A549 (cell line): ENCODE measurements at regions not wholly inside any gene's neighbourhood (a gene's known extent, or its start where the extent isn't known, plus 50 kb on each side); places are given as distances from the start of the nearest gene placed in this dataset.

ENCODE experiments used
- ATAC-seq, 2 experiments: fragments of 200-7000 bp in 1 of 2; fragments of >200 bp in 1 of 2; cut with Nextera tagmentation in 1 of 2; cut with Tn5 transposase in 1 of 2; 3 replicates each; pipeline versions ENCODE4 v1.8.0 to v1.9.1; 2018 to 2020; ENCODE audit warnings: mild to moderate bottlenecking in 1 of 2, moderate library complexity in 1 of 2
- CTCF ChIA-PET: fragments of 300-600 bp; sonication (Branson Sonifier 250); formaldehyde crosslinking; extraction: SDS; loops from one replicate; lab custom pipeline; 2021; ENCODE audit warnings: antibody characterized with exemption, inconsistent platforms; lab: Yijun Ruan, JAX
- POLR2A ChIA-PET: fragments of 350-600 bp; formaldehyde crosslinking; extraction: SDS; loops from one replicate; lab custom pipeline; 2021; ENCODE audit warnings: antibody characterized with exemption, inconsistent platforms; lab: Yijun Ruan, JAX
- DNase-seq, 2 experiments: peaks; one replicate each; pipeline versions ENCODE4 v3.0.0 to v3.0.0-alpha.2; 2011 to 2016; ENCODE audit warnings: low read depth in 1 of 2, low spot score in 1 of 2
- FAIRE-seq: peaks from 2 replicates; lab custom pipeline; 2011; peaks lifted over from hg19 to GRCh38; lab: Jason Lieb, UNC
- H3K27ac ChIP-seq, 2 experiments: fragments of >200 bp; sonication (Bioruptor Twin); formaldehyde crosslinking; 3 replicates each; pipeline ENCODE4 v1.5.1; 2016 to 2017
- H3K4me1 ChIP-seq: fragments of >200 bp; sonication (Bioruptor Twin); formaldehyde crosslinking; 3 replicates; pipeline ENCODE4 v1.6.1; 2016
- H3K4me2 ChIP-seq: fragments of >200 bp; sonication (Bioruptor Twin); formaldehyde crosslinking; 3 replicates; pipeline ENCODE4 v1.6.1; 2016
- H3K4me3 ChIP-seq: fragments of >200 bp; sonication (Bioruptor Twin); formaldehyde crosslinking; 3 replicates; pipeline ENCODE4 v1.5.1; 2016
- H3K9me3 ChIP-seq: fragments of >200 bp; sonication (Bioruptor Twin); formaldehyde crosslinking; 3 replicates; pipeline ENCODE4 v1.6.1; 2016
- ATOH8 ChIP-seq: fragments of 250-450 bp; sonication (Bioruptor Pico); IDR thresholded peaks from 2 replicates; pipeline ENCODE4 v1.5.0; 2020; ENCODE audit warnings: low read depth, mild to moderate bottlenecking, moderate library complexity
- CBX2 ChIP-seq: fragments of 200-600 bp; sonication (generic); IDR thresholded peaks from 2 replicates; pipeline ENCODE4 v1.6.1; 2016; ENCODE audit warnings: low read depth, mild to moderate bottlenecking, borderline replicate concordance
- CEBPB ChIP-seq, 2 experiments: fragments of >200 bp in 1 of 2; sonication (Bioruptor Twin) in 1 of 2; formaldehyde crosslinking in 1 of 2; IDR thresholded peaks; 2 replicates each; pipeline ENCODE4 v1.6.1; 2012 to 2016
- CHD2 ChIP-seq: fragments of 150-350 bp; IDR thresholded peaks from 2 replicates; pipeline ENCODE4 v1.6.1; 2014; ENCODE audit warnings: low read length; ENCODE audit not compliant: partially characterized antibody
- EHMT2 ChIP-seq: fragments of 200-600 bp; sonication (generic); IDR thresholded peaks from 2 replicates; pipeline ENCODE4 v1.6.1; 2016; ENCODE audit warnings: antibody characterized with exemption, low read depth, mild to moderate bottlenecking, moderate library complexity
- ESRRA ChIP-seq: fragments of 150-350 bp; IDR thresholded peaks from 2 replicates; pipeline ENCODE4 v1.6.1; 2014; ENCODE audit warnings: mild to moderate bottlenecking, low read length, borderline replicate concordance
- FOSL2 ChIP-seq, 2 experiments: fragments of 450-650 bp in 1 of 2; fragments of >200 bp in 1 of 2; sonication (Bioruptor Twin) in 1 of 2; formaldehyde crosslinking; IDR thresholded peaks; 2 replicates each; pipeline versions ENCODE4 v1.5.0 to v1.6.1; 2016 to 2020; ENCODE audit warnings: mild to moderate bottlenecking in 1 of 2, moderate library complexity in 1 of 2
- FOXS1 ChIP-seq: fragments of 250-450 bp; sonication (Bioruptor Pico); IDR thresholded peaks from 2 replicates; pipeline ENCODE4 v1.5.0; 2020; ENCODE audit warnings: mild to moderate bottlenecking, moderate library complexity
- HEYL ChIP-seq: fragments of 250-450 bp; sonication (Bioruptor Pico); IDR thresholded peaks from 2 replicates; pipeline ENCODE4 v1.8.0; 2021; ENCODE audit warnings: mild to moderate bottlenecking, moderate library complexity
- JUN ChIP-seq, 2 experiments: fragments of >200 bp; sonication (Bioruptor Twin); formaldehyde crosslinking; IDR thresholded peaks; 2 replicates in 1 of 2; 3 replicates in 1 of 2; pipeline ENCODE4 v1.6.1; 2016 to 2017
- KDM5A ChIP-seq: fragments of 200-600 bp; sonication (generic); IDR thresholded peaks from 2 replicates; pipeline ENCODE4 v1.6.1; 2016; ENCODE audit warnings: antibody characterized with exemption, mild to moderate bottlenecking
- MAFK ChIP-seq: fragments of 450-650 bp; IDR thresholded peaks from 2 replicates; pipeline ENCODE4 v1.6.1; 2014; ENCODE audit not compliant: partially characterized antibody
- NFE2L2 ChIP-seq: fragments of 150-350 bp; conservative IDR thresholded peaks from 2 replicates; pipeline ENCODE4 v1.6.1; 2014; ENCODE audit warnings: low read length
- POLR2AphosphoS2 ChIP-seq: conservative IDR thresholded peaks from 2 replicates; pipeline ENCODE4 v1.6.1; 2012; ENCODE audit warnings: low read length, improper control_type of control experiment, inconsistent platforms
- RNF2 ChIP-seq: fragments of 200-600 bp; sonication (generic); IDR thresholded peaks from 2 replicates; pipeline ENCODE4 v1.6.1; 2016; ENCODE audit warnings: low read depth, mild to moderate bottlenecking, antibody characterized with exemption, moderate library complexity, borderline replicate concordance
- SMC3 ChIP-seq: fragments of >200 bp; sonication (Bioruptor Twin); formaldehyde crosslinking; IDR thresholded peaks from 3 replicates; pipeline ENCODE4 v1.6.1; 2018; ENCODE audit warnings: inconsistent platforms
- SREBF2 ChIP-seq: fragments of 450-650 bp; IDR thresholded peaks from 2 replicates; pipeline ENCODE4 v1.6.1; 2014; ENCODE audit warnings: mild to moderate bottlenecking, moderate library complexity
- ZC3H11A ChIP-seq: fragments of 450-650 bp; IDR thresholded peaks from 2 replicates; pipeline ENCODE4 v1.6.1; 2014; ENCODE audit warnings: antibody characterized with exemption, mild to moderate bottlenecking
- WGBS: methylation state at CpG from one replicate; pipeline ENCODE4 v1.1.6; 2017; ENCODE audit errors: missing lambda C conversion rate; 5-methylcytosine and 5-hydroxymethylcytosine counted together
- TF ChIP-seq, protein P1 (sequence below): IDR thresholded peaks from 2 replicates; pipeline ENCODE4 v1.6.1; 2012
- TF ChIP-seq, protein P2 (sequence below): IDR thresholded peaks from 2 replicates; pipeline ENCODE4 v1.6.1; 2012
- TF ChIP-seq, protein P3 (sequence below): IDR thresholded peaks from 2 replicates; pipeline ENCODE4 v1.6.1; 2012; ENCODE audit warnings: low read depth, borderline replicate concordance

GRCh38 chr15:95265419-95265997 is 1034.1 kb downstream of the MCTP2 start:
- H3K4me3 ChIP-seq, result no peak overlapping the region
- no peak overlapping the region for H3K27ac ChIP-seq
- POLR2A ChIA-PET, result no interaction called here
- no peak for ATAC-seq
- WGBS, result 19% methylated on average over 3 of the region's 3 CpGs
- FAIRE-seq, result no peak
- no peak overlapping the region; the same call in 2 of the 3 replicates for H3K4me2 ChIP-seq
- peaks cover 2% of the 10 kb centered on the region; the same call in 1 of the 3 replicates for H3K4me1 ChIP-seq
- no peaks in the 10 kb centered on the region for H3K9me3 ChIP-seq
- TF ChIP-seq FOSL2 (IDR thresholded peaks at IDR 0.05), result no peak
- peak; percentile 52 for TF ChIP-seq FOSL2 (CRISPR knock-in tag; IDR thresholded peaks at IDR 0.05)
- peak; percentile 60 for TF ChIP-seq MAFK
- TF ChIP-seq KDM5A, result no peak
- TF ChIP-seq, protein P1, sequence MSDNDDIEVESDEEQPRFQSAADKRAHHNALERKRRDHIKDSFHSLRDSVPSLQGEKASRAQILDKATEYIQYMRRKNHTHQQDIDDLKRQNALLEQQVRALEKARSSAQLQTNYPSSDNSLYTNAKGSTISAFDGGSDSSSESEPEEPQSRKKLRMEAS, result no peak
- no peak for TF ChIP-seq HEYL (CRISPR knock-in tag)
- TF ChIP-seq POLR2AphosphoS2, result no peak
- TF ChIP-seq NFE2L2, result peak; percentile 47; the same call in 1 of the 2 replicates
- CTCF ChIA-PET, result interaction anchor here (1.0 kb wide), 1 partner anchor 1061 kb away, joined by 4 read pairs; no protein-coding TSS in a partner anchor
- no peak for DNase-seq

DNA sequence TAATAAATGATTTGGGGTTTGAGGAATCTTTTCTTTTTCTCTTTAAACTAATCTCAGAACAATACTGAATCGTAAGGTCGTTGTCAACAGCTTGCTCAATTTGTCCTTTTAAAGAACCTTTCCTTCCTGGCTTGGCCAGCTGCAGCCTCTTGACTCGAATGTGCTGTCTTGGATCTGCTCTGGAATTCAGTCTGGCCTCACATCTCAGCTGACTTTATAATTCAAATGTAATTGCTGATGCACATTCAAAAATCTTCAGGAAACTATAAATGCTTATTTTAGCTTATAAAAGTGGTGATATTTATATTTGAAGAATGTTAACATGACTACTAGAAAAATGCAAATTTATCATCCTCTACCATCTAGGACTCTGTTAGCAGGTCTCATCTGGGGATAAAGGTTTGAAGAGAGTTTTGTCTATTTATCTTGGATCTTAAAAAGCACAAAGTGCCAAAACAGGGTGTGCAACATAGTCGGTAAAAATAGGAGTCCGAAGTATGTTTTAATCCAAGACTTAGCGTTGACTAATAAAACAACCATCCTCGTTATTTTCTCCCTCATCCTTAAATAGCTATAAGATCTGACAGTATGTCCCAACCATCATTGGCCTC is 1035.2 kb downstream of the MCTP2 start:
- no peak overlapping the region for H3K27ac ChIP-seq
- DNase-seq (no peak), FAIRE-seq (no peak), ATAC-seq (no peak)
- H3K4me3 ChIP-seq, result no peak overlapping the region
- no peak overlapping the region for H3K4me2 ChIP-seq
- no peak for TF ChIP-seq JUN (IDR thresholded peaks at IDR 0.05)
- TF ChIP-seq, protein P2, sequence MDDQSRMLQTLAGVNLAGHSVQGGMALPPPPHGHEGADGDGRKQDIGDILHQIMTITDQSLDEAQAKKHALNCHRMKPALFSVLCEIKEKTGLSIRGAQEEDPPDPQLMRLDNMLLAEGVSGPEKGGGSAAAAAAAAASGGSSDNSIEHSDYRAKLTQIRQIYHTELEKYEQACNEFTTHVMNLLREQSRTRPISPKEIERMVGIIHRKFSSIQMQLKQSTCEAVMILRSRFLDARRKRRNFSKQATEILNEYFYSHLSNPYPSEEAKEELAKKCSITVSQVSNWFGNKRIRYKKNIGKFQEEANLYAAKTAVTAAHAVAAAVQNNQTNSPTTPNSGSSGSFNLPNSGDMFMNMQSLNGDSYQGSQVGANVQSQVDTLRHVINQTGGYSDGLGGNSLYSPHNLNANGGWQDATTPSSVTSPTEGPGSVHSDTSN, result no peak
- no peak for TF ChIP-seq ESRRA
- no peaks in the 10 kb centered on the region for H3K9me3 ChIP-seq
- CTCF ChIA-PET, result interaction anchor here (1.0 to 1.1 kb wide), 4 partner anchors 11 to 1594 kb away, joined by 3 to 7 read pairs (median 4); no protein-coding TSS in a partner anchor
- WGBS, result 58% methylated on average over 7 of the region's 7 CpGs
- POLR2A ChIA-PET, result no interaction called here
- peaks cover 2% of the 10 kb centered on the region; the same call in 1 of the 3 replicates for H3K4me1 ChIP-seq

DNA sequence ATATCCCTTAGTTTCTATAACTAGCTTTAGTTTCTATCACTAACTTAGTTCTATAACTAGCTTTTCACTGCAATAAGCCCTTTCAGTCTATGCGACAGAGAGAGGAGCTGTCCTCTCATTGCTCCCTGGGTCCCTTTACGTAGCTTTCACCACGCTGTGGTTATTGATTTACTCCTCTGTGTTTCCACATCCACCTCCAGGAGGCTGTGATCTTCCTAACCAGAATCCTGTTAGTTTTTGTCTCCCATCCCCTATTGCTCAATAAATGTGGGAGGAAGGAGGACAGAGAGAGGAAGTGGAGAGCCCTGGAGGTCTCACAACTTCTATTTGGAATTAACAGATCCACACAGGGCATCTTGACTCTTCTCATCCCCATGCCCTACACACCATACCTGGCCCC is 1036.1 kb downstream of the MCTP2 start:
- DNase-seq (no peak), FAIRE-seq (no peak), ATAC-seq (no peak)
- Histone ChIP-seq H3K4me2 (no peak overlapping the region), H3K9me3 (no peaks in the 10 kb centered on the region), H3K4me3 (no peak overlapping the region), H3K4me1 (peaks cover 2% of the 10 kb centered on the region; the same call in 1 of the 3 replicates), H3K27ac (no peak overlapping the region)
- WGBS, result 22% methylated on average over 3 of the region's 3 CpGs
- ChIA-PET CTCF (interaction anchor here (1.0 to 2.1 kb wide), 5 partner anchors 8 to 1593 kb away, joined by 3 to 10 read pairs (median 4); no protein-coding TSS in a partner anchor), POLR2A (no interaction called here)
- TF ChIP-seq SREBF2 (no peak), CEBPB (IDR thresholded peaks at IDR 0.05) (peak in 1 of 2 experiments; percentile 19; a peak in 1 of 4 replicates)

GRCh38 chr15:95269242-95270183 is 1038.2 kb downstream of the MCTP2 start:
- ChIA-PET CTCF (interaction anchor here (1.0 to 1.6 kb wide), 3 partner anchors 10 to 1058 kb away, joined by 3 to 4 read pairs (median 3); no protein-coding TSS in a partner anchor), POLR2A (no interaction called here)
- DNase-seq (no peak), ATAC-seq (no peak), FAIRE-seq (no peak)
- TF ChIP-seq FOXS1 (CRISPR knock-in tag) (no peak), CBX2 (no peak), SMC3 (no peak), EHMT2 (no peak), ZC3H11A (no peak), NFE2L2 (no peak), RNF2 (no peak), CHD2 (no peak), ATOH8 (CRISPR knock-in tag) (no peak)
- TF ChIP-seq, protein P3, sequence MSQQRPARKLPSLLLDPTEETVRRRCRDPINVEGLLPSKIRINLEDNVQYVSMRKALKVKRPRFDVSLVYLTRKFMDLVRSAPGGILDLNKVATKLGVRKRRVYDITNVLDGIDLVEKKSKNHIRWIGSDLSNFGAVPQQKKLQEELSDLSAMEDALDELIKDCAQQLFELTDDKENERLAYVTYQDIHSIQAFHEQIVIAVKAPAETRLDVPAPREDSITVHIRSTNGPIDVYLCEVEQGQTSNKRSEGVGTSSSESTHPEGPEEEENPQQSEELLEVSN, result no peak
- Histone ChIP-seq H3K4me2 (no peak overlapping the region), H3K4me1 (peaks cover 2% of the 10 kb centered on the region; the same call in 1 of the 3 replicates), H3K9me3 (0 out of 3 replicates have a peak, but pooled peaks cover 4% of the 10 kb centered on the region), H3K4me3 (no peak overlapping the region), H3K27ac (no peak overlapping the region)
- 45% methylated on average over 10 of the region's 10 CpGs for WGBS
